Liver (tissue), 7 donors: ENCODE measurements at regions not wholly inside any gene's neighbourhood (a gene's known extent, or its start where the extent isn't known, plus 50 kb on each side); places are given as distances from the start of the nearest gene placed in this dataset.

Source experiments
- DNase-seq: peaks from one replicate; pipeline ENCODE4 v3.0.0-alpha.2; 2017; ENCODE audit warnings: low spot score
- H3K27ac ChIP-seq, 2 donors: one replicate each; pipeline ENCODE4 v1.7.0; 2013; ENCODE audit warnings: inconsistent platforms in 2 of 2, low read length in 2 of 2, control low read depth in 1 of 2, low read depth in 1 of 2, mild to moderate bottlenecking in 1 of 2
- H3K27me3 ChIP-seq, 4 donors: one replicate each; pipeline versions ENCODE4 v1.6.1 to v1.7.0; 2013; ENCODE audit warnings: low read length in 3 of 4, inconsistent platforms in 1 of 4, mild to moderate bottlenecking in 1 of 4, moderate library complexity in 1 of 4; ENCODE audit not compliant: control insufficient read depth in 4 of 4, insufficient read depth in 4 of 4
- H3K36me3 ChIP-seq, 4 donors: one replicate each; pipeline versions ENCODE4 v1.6.1 to v1.7.0; 2013; ENCODE audit warnings: low read length in 3 of 4, mild to moderate bottlenecking in 3 of 4, low read depth in 1 of 4, moderate library complexity in 1 of 4; ENCODE audit not compliant: control insufficient read depth in 4 of 4, insufficient read depth in 3 of 4
- H3K4me1 ChIP-seq, 4 donors: one replicate each; pipeline versions ENCODE4 v1.6.1 to v1.7.0; 2013; ENCODE audit warnings: low read length in 3 of 4, mild to moderate bottlenecking in 3 of 4, moderate library complexity in 1 of 4; ENCODE audit not compliant: control insufficient read depth in 4 of 4, insufficient read depth in 4 of 4
- H3K4me3 ChIP-seq, 3 donors: one replicate each; pipeline versions ENCODE4 v1.6.1 to v1.7.0; 2013; ENCODE audit warnings: low read length in 3 of 3, control low read depth in 1 of 3, low read depth in 1 of 3, mild to moderate bottlenecking in 1 of 3
- H3K9ac ChIP-seq, 2 donors: one replicate each; pipeline ENCODE4 v1.7.0; 2013; ENCODE audit warnings: low read length in 2 of 2, mild to moderate bottlenecking in 2 of 2, moderate library complexity in 2 of 2, control low read depth in 1 of 2, low read depth in 1 of 2
- H3K9me3 ChIP-seq, 4 donors: one replicate each; pipeline versions ENCODE4 v1.6.1 to v1.7.0; 2013; ENCODE audit warnings: low read length in 3 of 4; ENCODE audit not compliant: control insufficient read depth in 4 of 4
- ATF3 ChIP-seq: IDR thresholded peaks from 2 replicates; pipeline ENCODE4 v1.6.1; 2016; ENCODE audit warnings: antibody characterized with exemption
- FOXA2 ChIP-seq: IDR thresholded peaks from 2 replicates; pipeline ENCODE4 v1.6.1; 2016; ENCODE audit warnings: antibody characterized with exemption
- GABPA ChIP-seq, 2 donors: IDR thresholded peaks in 1 of 2; conservative IDR thresholded peaks in 1 of 2; 2 replicates each; pipeline ENCODE4 v1.6.1; 2016; ENCODE audit warnings: antibody characterized with exemption in 2 of 2, mild to moderate bottlenecking in 1 of 2, moderate library complexity in 1 of 2
- HNF4A ChIP-seq, 2 donors: conservative IDR thresholded peaks; 2 replicates each; pipeline ENCODE4 v1.6.1; 2016; ENCODE audit warnings: antibody characterized with exemption in 2 of 2, mild to moderate bottlenecking in 2 of 2
- HNF4G ChIP-seq: IDR thresholded peaks from 2 replicates; pipeline ENCODE4 v1.6.1; 2016; ENCODE audit warnings: antibody characterized with exemption
- JUND ChIP-seq, 2 donors: IDR thresholded peaks; 2 replicates each; pipeline ENCODE4 v1.6.1; 2016; ENCODE audit warnings: antibody characterized with exemption in 2 of 2
- MAX ChIP-seq: IDR thresholded peaks from 2 replicates; pipeline ENCODE4 v1.6.1; 2016; ENCODE audit warnings: antibody characterized with exemption
- RAD21 ChIP-seq, 2 donors: IDR thresholded peaks; 2 replicates each; pipeline ENCODE4 v1.6.1; 2016; ENCODE audit warnings: antibody characterized with exemption in 2 of 2, mild to moderate bottlenecking in 2 of 2
- REST ChIP-seq: IDR thresholded peaks from 2 replicates; pipeline ENCODE4 v1.6.1; 2016; ENCODE audit warnings: antibody characterized with exemption, mild to moderate bottlenecking
- RXRA ChIP-seq, 2 donors: IDR thresholded peaks; 2 replicates each; pipeline ENCODE4 v1.6.1; 2017 to 2018; ENCODE audit warnings: antibody characterized with exemption in 2 of 2, mild to moderate bottlenecking in 1 of 2
- SP1 ChIP-seq: IDR thresholded peaks from 2 replicates; pipeline ENCODE4 v1.6.1; 2018; ENCODE audit warnings: antibody characterized with exemption, mild to moderate bottlenecking
- TAF1 ChIP-seq: conservative IDR thresholded peaks from 2 replicates; pipeline ENCODE4 v1.6.1; 2016; ENCODE audit warnings: antibody characterized with exemption, mild to moderate bottlenecking
- YY1 ChIP-seq: IDR thresholded peaks from 2 replicates; pipeline ENCODE4 v1.6.1; 2016; ENCODE audit warnings: antibody characterized with exemption, mild to moderate bottlenecking
- ZBTB33 ChIP-seq: IDR thresholded peaks from 2 replicates; pipeline ENCODE4 v1.6.1; 2016; ENCODE audit warnings: antibody characterized with exemption
- WGBS: extraction: QIAGEN DNeasy Blood & Tissue Kit; methylation state at CpG from one replicate; pipeline ENCODE4 v1.1.7; 2013; 5-methylcytosine and 5-hydroxymethylcytosine counted together
- donor health status: healthy.
- donor health status: healthy.
- donor health status: healthy.
- donor health status: healthy.

GRCh38 chr6:33947916-33948594 is 144.3 kb upstream of the MLN start (continued):
- TF ChIP-seq RXRA (IDR thresholded peaks at IDR 0.05), result no peak
- TF ChIP-seq YY1, result no peak
- no peak for TF ChIP-seq JUND (IDR thresholded peaks at IDR 0.05)
- no peak for TF ChIP-seq GABPA (IDR thresholded peaks at IDR 0.05 in 1 of 2, conservative IDR thresholded peaks at IDR 0.05 in 1 of 2)

GRCh38 chr6:33947047-33947446 is 143.2 kb upstream of the MLN start:
- DNase-seq, result no peak
- 91% methylated on average over 4 of the region's 4 CpGs for WGBS

More at GRCh38 chr6:33947047-33947446, 143.2 kb upstream of the MLN start:
- Histone ChIP-seq H3K36me3 (no peaks in the 10 kb centered on the region), H3K4me3 (no peak overlapping the region), H3K27ac (no peak overlapping the region), H3K27me3 (no peaks in the 10 kb centered on the region), H3K9me3 (no peaks in the 10 kb centered on the region), H3K4me1 (no peaks in the 10 kb centered on the region), H3K9ac (no peak overlapping the region)
- TF ChIP-seq FOXA2 (no peak), SP1 (no peak), MAX (no peak), REST (no peak), ZBTB33 (no peak), RAD21 (IDR thresholded peaks at IDR 0.05) (no peak), TAF1 (no peak), YY1 (no peak), ATF3 (no peak), HNF4G (no peak), HNF4A (conservative IDR thresholded peaks at IDR 0.05) (no peak), RXRA (IDR thresholded peaks at IDR 0.05) (no peak)
